Endodermal cell (in vitro differentiated cells): ENCODE measurements at regions not wholly inside any gene's neighbourhood (a gene's known extent, or its start where the extent isn't known, plus 50 kb on each side); places are given as distances from the start of the nearest gene placed in this dataset.

Experiments used
- DNase-seq: peaks from one replicate; pipeline ENCODE4 v3.0.0-alpha.2; 2017
- H3K27ac ChIP-seq: 2 replicates; pipeline ENCODE4 v1.5.1; 2013; ENCODE audit warnings: mild to moderate bottlenecking, low read depth, low read length, moderate library complexity
- H3K27me3 ChIP-seq: 2 replicates; pipeline ENCODE4 v1.6.1; 2013; ENCODE audit warnings: mild to moderate bottlenecking, low read length, moderate library complexity; ENCODE audit not compliant: insufficient read depth, control insufficient read depth, poor library complexity, severe bottlenecking
- H3K36me3 ChIP-seq: 2 replicates; pipeline ENCODE4 v1.7.0; 2013; ENCODE audit warnings: mild to moderate bottlenecking, low read length, moderate library complexity; ENCODE audit not compliant: control insufficient read depth, insufficient read depth
- H3K4me1 ChIP-seq: one replicate; pipeline ENCODE4 v1.7.0; 2013; ENCODE audit warnings: low read length; ENCODE audit not compliant: control insufficient read depth, insufficient read depth
- H3K4me3 ChIP-seq: 2 replicates; pipeline ENCODE4 v1.5.1; 2013; ENCODE audit warnings: mild to moderate bottlenecking, low read length, moderate library complexity
- H3K9ac ChIP-seq: 2 replicates; pipeline ENCODE4 v1.6.1; 2013; ENCODE audit warnings: mild to moderate bottlenecking, low read length, moderate library complexity; ENCODE audit not compliant: poor library complexity, severe bottlenecking; ENCODE audit errors: extremely low read depth
- H3K9me3 ChIP-seq: 2 replicates; pipeline ENCODE4 v1.6.1; 2013; ENCODE audit warnings: mild to moderate bottlenecking, low read length, moderate library complexity; ENCODE audit not compliant: control insufficient read depth
- H3K27ac Mint-ChIP-seq: 2 replicates; pipeline ENCODE4 v1.8.0; 2020; ENCODE audit warnings: mixed read lengths
- H3K27me3 Mint-ChIP-seq: 2 replicates; pipeline ENCODE4 v1.8.0; 2021; ENCODE audit warnings: mild to moderate bottlenecking, mixed read lengths; ENCODE audit not compliant: insufficient read depth
- H3K36me3 Mint-ChIP-seq: 2 replicates; pipeline ENCODE4 v1.8.0; 2020; ENCODE audit warnings: low read depth, mixed read lengths
- H3K4me1 Mint-ChIP-seq: 2 replicates; pipeline ENCODE4 v1.8.0; 2020; ENCODE audit warnings: mixed read lengths
- H3K4me3 Mint-ChIP-seq: 2 replicates; pipeline ENCODE4 v1.8.0; 2020; ENCODE audit warnings: mild to moderate bottlenecking, moderate library complexity, mixed read lengths
- H3K9me3 Mint-ChIP-seq: 2 replicates; pipeline ENCODE4 v1.8.0; 2020; ENCODE audit warnings: mild to moderate bottlenecking, mixed read lengths
- WGBS, 2 experiments: methylation state at CpG; one replicate each; pipeline versions ENCODE4 v1.1.5 to v1.1.7; 2013; ENCODE audit warnings: missing lambda C conversion rate in 2 of 2, mixed read lengths in 1 of 2; ENCODE audit not compliant: insufficient coverage in 1 of 2, insufficient read length in 1 of 2; 5-methylcytosine and 5-hydroxymethylcytosine counted together
- TF ChIP-seq, protein P1 (sequence below): fragments of 200-600 bp; sonication (generic); conservative IDR thresholded peaks from 2 replicates; pipeline ENCODE4 v1.5.0; 2021; ENCODE audit warnings: antibody characterized with exemption, mild to moderate bottlenecking

- Mint-ChIP-seq H3K27ac (no peak overlapping the region), H3K36me3 (no peaks in the 10 kb centered on the region), H3K9me3 (peaks cover 10% of the 10 kb centered on the region), H3K27me3 (no peaks in the 10 kb centered on the region), H3K4me1 (peaks cover 20% of the 10 kb centered on the region), H3K4me3 (no peak overlapping the region)
- no peaks in the 10 kb centered on the region for H3K27me3 ChIP-seq
- peaks cover 33% of the 10 kb centered on the region for H3K9me3 ChIP-seq
- no peaks in the 10 kb centered on the region for H3K36me3 ChIP-seq
- no peak overlapping the region for H3K27ac ChIP-seq
- H3K4me3 ChIP-seq, result peak overlapping the region; percentile 16
- no peak for DNase-seq
- no peak overlapping the region for H3K9ac ChIP-seq
- peaks cover 3% of the 10 kb centered on the region for H3K4me1 ChIP-seq
- TF ChIP-seq, protein P1, sequence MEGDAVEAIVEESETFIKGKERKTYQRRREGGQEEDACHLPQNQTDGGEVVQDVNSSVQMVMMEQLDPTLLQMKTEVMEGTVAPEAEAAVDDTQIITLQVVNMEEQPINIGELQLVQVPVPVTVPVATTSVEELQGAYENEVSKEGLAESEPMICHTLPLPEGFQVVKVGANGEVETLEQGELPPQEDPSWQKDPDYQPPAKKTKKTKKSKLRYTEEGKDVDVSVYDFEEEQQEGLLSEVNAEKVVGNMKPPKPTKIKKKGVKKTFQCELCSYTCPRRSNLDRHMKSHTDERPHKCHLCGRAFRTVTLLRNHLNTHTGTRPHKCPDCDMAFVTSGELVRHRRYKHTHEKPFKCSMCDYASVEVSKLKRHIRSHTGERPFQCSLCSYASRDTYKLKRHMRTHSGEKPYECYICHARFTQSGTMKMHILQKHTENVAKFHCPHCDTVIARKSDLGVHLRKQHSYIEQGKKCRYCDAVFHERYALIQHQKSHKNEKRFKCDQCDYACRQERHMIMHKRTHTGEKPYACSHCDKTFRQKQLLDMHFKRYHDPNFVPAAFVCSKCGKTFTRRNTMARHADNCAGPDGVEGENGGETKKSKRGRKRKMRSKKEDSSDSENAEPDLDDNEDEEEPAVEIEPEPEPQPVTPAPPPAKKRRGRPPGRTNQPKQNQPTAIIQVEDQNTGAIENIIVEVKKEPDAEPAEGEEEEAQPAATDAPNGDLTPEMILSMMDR, result no peak
- WGBS, 2 experiments, result 95 to 100% methylated on average over 2 to 3 of the region's 3 CpGs
Observed at GRCh38 chr7:144903201-144903600, 67.3 kb upstream of the TPK1 start.

DNA sequence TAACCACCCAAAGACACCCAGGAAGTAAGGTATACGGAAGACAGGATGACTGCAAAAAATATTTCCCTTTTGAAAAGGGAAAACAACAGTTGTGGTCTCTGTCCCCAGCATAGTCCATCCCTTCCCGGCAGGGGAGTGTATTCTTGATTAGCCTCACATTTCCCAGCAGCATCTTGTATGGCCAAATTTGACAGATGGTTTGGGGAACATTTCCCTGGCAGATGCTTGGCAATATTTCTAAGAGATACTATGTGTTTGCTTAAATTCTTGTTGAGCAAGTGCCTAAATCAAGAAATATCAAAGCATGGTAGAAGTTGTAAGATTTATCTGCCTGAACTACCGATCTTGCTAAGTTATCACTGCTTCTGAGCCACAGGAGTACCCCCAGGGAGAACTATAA is 56.9 kb upstream of the TPK1 start:
- Histone ChIP-seq H3K4me1 (no peaks in the 10 kb centered on the region), H3K36me3 (no peaks in the 10 kb centered on the region), H3K9me3 (no peaks in the 10 kb centered on the region), H3K27ac (no peak overlapping the region), H3K9ac (no peak overlapping the region), H3K27me3 (no peaks in the 10 kb centered on the region), H3K4me3 (no peak overlapping the region)
- H3K9me3 Mint-ChIP-seq, result no peaks in the 10 kb centered on the region
- no peak for DNase-seq
- H3K27ac Mint-ChIP-seq, result no peak overlapping the region
- no peaks in the 10 kb centered on the region for H3K36me3 Mint-ChIP-seq
- H3K4me1 Mint-ChIP-seq, result no peaks in the 10 kb centered on the region
- no peaks in the 10 kb centered on the region for H3K27me3 Mint-ChIP-seq
- 83 to 96% methylated on average over 1 to 3 of the region's 3 CpGs for WGBS, 2 experiments
- TF ChIP-seq, protein P1, result no peak
- no peak overlapping the region for H3K4me3 Mint-ChIP-seq
